ENCODE measurements at regions not wholly inside any gene's neighbourhood (a gene's known extent, or its start where the extent isn't known, plus 50 kb on each side); places are given as distances from the start of the nearest gene placed in this dataset.

DNA sequence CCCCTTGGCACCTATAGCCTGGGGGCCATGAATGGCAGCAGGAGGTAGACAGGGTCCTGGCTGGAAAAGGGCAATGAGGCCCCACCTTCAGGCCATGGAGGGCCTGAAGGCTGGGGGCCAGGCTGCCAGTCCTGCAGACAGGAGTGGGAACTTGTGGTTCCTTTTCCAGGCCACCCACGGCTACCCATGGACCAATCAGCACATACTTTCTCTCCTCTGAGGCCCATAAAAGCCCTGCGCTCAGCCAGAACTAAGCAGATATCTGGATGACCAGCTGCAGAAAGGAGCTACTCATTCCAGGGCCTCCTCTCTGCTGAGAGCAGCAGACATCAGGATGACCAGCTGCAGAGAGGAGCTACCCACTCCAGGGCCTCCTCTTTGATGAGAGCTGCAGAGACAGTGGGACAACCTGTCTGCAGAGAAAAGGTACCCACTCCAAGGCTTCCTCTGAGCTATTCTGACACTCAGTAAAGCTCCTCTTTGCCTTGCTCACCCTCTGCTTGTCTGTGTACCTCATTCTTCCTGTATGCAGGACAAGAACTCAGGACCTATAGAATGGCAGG, 67.2 kb downstream of the NAA11 start:
- no peak for TF ChIP-seq POLR2A (IDR thresholded peaks at IDR 0.05; ENCODE audit: low read depth, low read length)
- no peak for TF ChIP-seq POLR2AphosphoS5 (IDR thresholded peaks at IDR 0.05; ENCODE audit: low read depth, low read length)
